GM23248 (cell line): ENCODE measurements at regions not wholly inside any gene's neighbourhood (a gene's known extent, or its start where the extent isn't known, plus 50 kb on each side); places are given as distances from the start of the nearest gene placed in this dataset.

Experiments used
- DNase-seq: peaks from one replicate; pipeline ENCODE4 v3.0.0-alpha.2; 2015
- H2AFZ ChIP-seq: fragments of 200-600 bp; sonication (generic); 2 replicates; pipeline ENCODE4 v1.6.1; 2016; ENCODE audit warnings: antibody characterized with exemption
- H3F3A ChIP-seq: fragments of 200-600 bp; sonication (generic); 2 replicates; pipeline ENCODE4 v1.6.1; 2016; ENCODE audit warnings: mild to moderate bottlenecking, antibody characterized with exemption, mixed run types; ENCODE audit not compliant: insufficient read depth
- H3K27ac ChIP-seq: fragments of 200-600 bp; sonication (generic); 2 replicates; pipeline ENCODE4 v1.5.1; 2016; ENCODE audit warnings: mild to moderate bottlenecking
- H3K27me3 ChIP-seq: fragments of 200-600 bp; sonication (generic); replicated peaks from 2 replicates; pipeline ENCODE4 v1.6.1; 2016; ENCODE audit warnings: mild to moderate bottlenecking; ENCODE audit not compliant: insufficient read depth
- H3K36me3 ChIP-seq: fragments of 200-600 bp; sonication (generic); 2 replicates; pipeline ENCODE4 v1.6.1; 2016; ENCODE audit warnings: low read depth, mild to moderate bottlenecking
- H3K4me1 ChIP-seq: fragments of 200-600 bp; sonication (generic); 2 replicates; pipeline ENCODE4 v1.6.1; 2016; ENCODE audit warnings: mild to moderate bottlenecking; ENCODE audit not compliant: insufficient read depth
- H3K4me2 ChIP-seq: fragments of 200-600 bp; sonication (generic); one replicate; pipeline ENCODE4 v1.6.1; 2016; ENCODE audit warnings: mild to moderate bottlenecking; ENCODE audit not compliant: unreplicated experiment
- H3K4me3 ChIP-seq: fragments of 200-600 bp; sonication (generic); 2 replicates; pipeline ENCODE4 v1.5.1; 2016; ENCODE audit warnings: mild to moderate bottlenecking
- H3K79me2 ChIP-seq: fragments of 200-600 bp; sonication (generic); 2 replicates; pipeline ENCODE4 v1.6.1; 2016; ENCODE audit warnings: mild to moderate bottlenecking; ENCODE audit not compliant: insufficient read depth
- H3K9ac ChIP-seq: fragments of 200-600 bp; sonication (generic); 2 replicates; pipeline ENCODE4 v1.6.1; 2016; ENCODE audit warnings: mild to moderate bottlenecking
- H3K9me2 ChIP-seq: fragments of 200-600 bp; sonication (generic); 2 replicates; pipeline ENCODE4 v1.6.1; 2016; ENCODE audit warnings: mixed run types, mild to moderate bottlenecking, moderate library complexity; ENCODE audit not compliant: insufficient read depth
- H3K9me3 ChIP-seq: fragments of 200-600 bp; sonication (generic); one replicate; pipeline ENCODE4 v1.6.1; 2017; ENCODE audit warnings: low read depth
- H4K20me1 ChIP-seq: fragments of 200-600 bp; sonication (generic); 2 replicates; pipeline ENCODE4 v1.6.0; 2016; ENCODE audit not compliant: insufficient read depth
- EZH2 ChIP-seq: fragments of 200-600 bp; sonication (generic); IDR thresholded peaks from 2 replicates; pipeline ENCODE4 v1.6.1; 2018; ENCODE audit warnings: antibody characterized with exemption, mild to moderate bottlenecking; ENCODE audit not compliant: insufficient read depth, poor library complexity, severe bottlenecking
- EZH2phosphoT487 ChIP-seq: fragments of 200-600 bp; sonication (generic); IDR thresholded peaks from 2 replicates; pipeline ENCODE4 v1.6.1; 2018; ENCODE audit warnings: antibody characterized with exemption, moderate library complexity, mild to moderate bottlenecking, low read depth; ENCODE audit not compliant: insufficient read depth
- WGBS, 2 experiments: methylation state at CpG; one replicate each; pipeline ENCODE4 v1.1.6; 2015 to 2017; ENCODE audit warnings: low lambda C conversion rate in 2 of 2, low coverage in 1 of 2; ENCODE audit errors: missing lambda C conversion rate in 2 of 2; 5-methylcytosine and 5-hydroxymethylcytosine counted together
- in situ Hi-C: fragments of 300-500 bp; cut with MboI; formaldehyde crosslinking; loops from 2 replicates; pipeline ENCODE4 v1.15.0; 2020

DNA sequence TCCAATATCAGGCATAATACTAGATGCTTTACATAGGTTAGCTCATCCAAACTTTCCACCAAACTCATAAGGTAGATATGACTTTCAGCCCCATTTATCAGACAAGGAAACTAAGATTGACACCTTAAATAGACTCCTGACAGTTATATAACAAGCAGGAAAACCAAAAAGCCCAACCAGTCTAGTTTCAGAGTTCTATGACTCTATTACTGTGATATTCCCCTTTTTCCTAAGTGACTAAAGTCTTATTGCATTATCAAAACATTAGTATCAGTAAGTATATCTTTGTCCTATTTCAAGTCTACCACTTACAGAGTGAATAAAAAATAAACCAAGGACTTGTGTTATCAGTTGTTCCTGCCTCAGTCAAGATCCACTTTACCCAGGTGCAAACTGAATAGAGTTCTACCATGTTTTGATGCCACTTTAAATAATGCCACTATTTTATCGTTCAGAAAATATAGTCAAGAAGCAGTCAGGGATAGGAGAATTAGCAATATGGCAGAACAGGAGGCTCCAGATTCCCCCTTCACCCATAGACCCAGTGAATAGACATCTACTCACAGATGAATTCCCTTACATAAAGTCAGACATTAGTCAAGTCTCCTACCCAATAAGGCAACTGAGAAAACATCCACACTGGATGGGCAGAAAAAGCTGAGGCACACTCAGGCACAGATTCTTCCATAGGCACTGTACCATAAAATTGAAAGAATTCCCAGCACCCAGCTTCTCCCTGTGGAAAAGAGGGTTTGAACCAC is 74.1 kb downstream of the CRPPA start:
- no peaks in the 10 kb centered on the region for H4K20me1 ChIP-seq
- H3K4me1 ChIP-seq = peaks cover 28% of the 10 kb centered on the region
- H3K4me2 ChIP-seq = peak overlapping the region; percentile 82
- H3K9ac ChIP-seq = no peak overlapping the region
- TF ChIP-seq EZH2 (no peak), EZH2phosphoT487 (0 out of 2 replicates have a peak, but pooled peaks have one; percentile 24)
- no peaks in the 10 kb centered on the region for H3K36me3 ChIP-seq
- no peaks in the 10 kb centered on the region for H3K9me3 ChIP-seq
- no peaks in the 10 kb centered on the region for H3K9me2 ChIP-seq
- no peaks in the 10 kb centered on the region for H3K79me2 ChIP-seq
- 90% methylated on average over 1 of the region's 1 CpG for WGBS, 2 experiments
- H3K27ac ChIP-seq = peak overlapping the region; percentile 36
- no peak overlapping the region for H3K4me3 ChIP-seq
- peak; percentile 50 for DNase-seq
- in situ Hi-C loops = no loop called here
- peaks cover 34% of the 10 kb centered on the region for H3F3A ChIP-seq
- no peaks in the 10 kb centered on the region for H3K27me3 ChIP-seq
- no peak overlapping the region for H2AFZ ChIP-seq

DNA sequence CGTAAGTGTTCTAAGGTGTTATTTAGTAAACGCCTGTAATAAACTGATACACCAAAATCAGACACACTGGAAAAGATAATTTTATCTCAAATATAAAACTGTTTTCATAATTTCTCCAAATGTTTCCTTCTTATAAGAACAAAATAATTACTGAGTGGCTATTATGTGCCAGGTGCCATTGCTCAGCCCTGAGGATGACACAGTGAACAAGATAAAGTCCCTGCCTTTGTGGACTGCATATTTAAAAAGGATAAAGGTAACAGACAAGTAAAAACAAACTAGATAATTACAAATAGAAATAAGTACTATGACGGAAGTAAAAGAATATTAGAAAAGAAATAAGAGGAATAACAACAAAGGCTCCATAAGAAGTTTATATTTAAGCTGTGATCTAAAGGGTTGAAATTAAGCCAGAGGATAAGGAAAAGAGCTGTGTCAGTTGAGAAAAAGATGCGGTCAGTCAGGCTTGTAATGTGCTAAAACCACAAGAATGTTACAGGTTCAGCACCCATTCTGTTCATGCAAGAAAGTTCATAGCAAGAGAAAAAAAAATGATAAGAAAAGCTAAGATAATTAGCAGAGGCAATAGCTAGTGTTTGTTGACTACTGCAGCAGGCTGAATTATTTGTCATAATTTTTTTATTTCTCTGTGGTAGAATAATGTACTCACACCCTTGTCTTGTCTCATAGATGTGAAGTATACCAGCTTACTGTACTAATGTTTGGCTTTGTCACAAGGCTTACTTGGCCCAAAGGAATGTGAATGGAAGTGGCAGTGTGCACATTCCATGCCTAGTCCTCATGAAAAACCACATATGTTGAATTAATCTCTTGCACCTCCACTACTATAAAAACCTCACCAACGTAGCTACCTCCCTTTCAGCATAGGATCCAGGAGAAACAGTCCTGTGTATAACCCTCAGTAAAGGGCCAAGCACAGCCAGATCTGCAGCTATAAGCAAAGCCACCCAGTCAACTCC is 75.1 kb downstream of the CRPPA start:
- Histone ChIP-seq H3K9me3 (no peaks in the 10 kb centered on the region), H4K20me1 (no peaks in the 10 kb centered on the region), H2AFZ (no peak overlapping the region), H3K9me2 (no peaks in the 10 kb centered on the region), H3K4me3 (peak overlapping the region; percentile 18), H3K9ac (no peak overlapping the region), H3K27ac (peak overlapping the region; percentile 36), H3F3A (peaks cover 34% of the 10 kb centered on the region), H3K36me3 (no peaks in the 10 kb centered on the region), H3K4me2 (peak overlapping the region; percentile 82), H3K79me2 (no peaks in the 10 kb centered on the region), H3K4me1 (peaks cover 28% of the 10 kb centered on the region), H3K27me3 (no peaks in the 10 kb centered on the region)
- TF ChIP-seq EZH2 = no peak
- 0 out of 2 replicates have a peak, but pooled peaks have one; percentile 73 for TF ChIP-seq EZH2phosphoT487
- in situ Hi-C loops = no loop called here
- peak; percentile 87 for DNase-seq
- 45 to 48% methylated on average over 5 of the region's 5 CpGs for WGBS, 2 experiments

DNA sequence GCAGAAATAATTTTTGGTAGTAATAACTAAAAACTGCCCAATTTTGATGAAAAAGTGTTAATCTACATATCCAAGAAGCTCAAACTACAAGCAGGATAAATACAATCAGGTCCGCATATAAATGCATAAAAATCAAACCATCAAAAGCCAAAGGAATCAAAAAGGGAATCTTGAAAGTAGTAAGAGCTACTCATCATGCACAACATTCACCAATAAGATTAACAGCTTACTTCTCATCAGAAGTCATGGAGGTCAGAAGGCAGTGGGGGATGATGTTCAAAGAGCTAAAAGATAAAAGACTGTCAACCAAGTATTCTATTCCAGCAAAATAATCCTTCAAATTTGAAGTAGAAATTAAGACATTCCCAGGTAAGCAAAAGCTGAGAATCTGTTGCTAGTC is 76.4 kb downstream of the CRPPA start:
- no peaks in the 10 kb centered on the region for H3K79me2 ChIP-seq
- no peaks in the 10 kb centered on the region for H3K36me3 ChIP-seq
- 50 to 56% methylated on average over 1 of the region's 1 CpG for WGBS, 2 experiments
- no peak overlapping the region for H2AFZ ChIP-seq
- DNase-seq = no peak
- no peak overlapping the region for H3K9ac ChIP-seq
- TF ChIP-seq EZH2 = no peak
- TF ChIP-seq EZH2phosphoT487 = no peak
- H3K4me2 ChIP-seq = no peak overlapping the region
- H3K27me3 ChIP-seq = no peaks in the 10 kb centered on the region
- H3K27ac ChIP-seq = no peak overlapping the region
- no peak overlapping the region for H3K4me3 ChIP-seq
- no peaks in the 10 kb centered on the region for H4K20me1 ChIP-seq
- H3F3A ChIP-seq = peaks cover 34% of the 10 kb centered on the region
- in situ Hi-C loops = no loop called here
- peaks cover 28% of the 10 kb centered on the region for H3K4me1 ChIP-seq
- no peaks in the 10 kb centered on the region for H3K9me3 ChIP-seq
- no peaks in the 10 kb centered on the region for H3K9me2 ChIP-seq

- H3K4me1 ChIP-seq = peaks cover 28% of the 10 kb centered on the region
- no peak overlapping the region for H2AFZ ChIP-seq
- no peaks in the 10 kb centered on the region for H3K9me2 ChIP-seq
- no peaks in the 10 kb centered on the region for H3K36me3 ChIP-seq
- H4K20me1 ChIP-seq = no peaks in the 10 kb centered on the region
- DNase-seq = no peak
- no peaks in the 10 kb centered on the region for H3K27me3 ChIP-seq
- no peaks in the 10 kb centered on the region for H3K79me2 ChIP-seq
- H3K4me3 ChIP-seq = no peak overlapping the region
- H3K9ac ChIP-seq = no peak overlapping the region
- peaks cover 34% of the 10 kb centered on the region for H3F3A ChIP-seq
- TF ChIP-seq EZH2 (no peak), EZH2phosphoT487 (no peak)
- H3K9me3 ChIP-seq = no peaks in the 10 kb centered on the region
- in situ Hi-C loops = no loop called here
- no peak overlapping the region for H3K4me2 ChIP-seq
- WGBS, 2 experiments = 96 to 97% methylated on average over 5 of the region's 5 CpGs
- no peak overlapping the region for H3K27ac ChIP-seq
Observed at GRCh38 chr7:16343612-16344011, 77.7 kb downstream of the CRPPA start.
